Esophagus squamous epithelium (tissue), 4 donors: ENCODE measurements at regions not wholly inside any gene's neighbourhood (a gene's known extent, or its start where the extent isn't known, plus 50 kb on each side); places are given as distances from the start of the nearest gene placed in this dataset.

ENCODE experiments used
- CTCF ChIP-seq, 6 experiments: fragments of 450-650 bp in 4 of 6; fragments of 200-600 bp in 2 of 6; sonication (generic) in 2 of 6; IDR thresholded peaks; one replicate each; pipeline ENCODE4 v1.5.1; 2016 to 2019; ENCODE audit warnings: antibody characterized with exemption in 6 of 6, mild to moderate bottlenecking in 4 of 6, moderate library complexity in 4 of 6
- POLR2A ChIP-seq, 4 donors: fragments of 450-650 bp; IDR thresholded peaks; one replicate each; pipeline ENCODE4 v1.6.1; 2017; ENCODE audit warnings: antibody characterized with exemption in 4 of 4, mild to moderate bottlenecking in 4 of 4, moderate library complexity in 3 of 4

DNA sequence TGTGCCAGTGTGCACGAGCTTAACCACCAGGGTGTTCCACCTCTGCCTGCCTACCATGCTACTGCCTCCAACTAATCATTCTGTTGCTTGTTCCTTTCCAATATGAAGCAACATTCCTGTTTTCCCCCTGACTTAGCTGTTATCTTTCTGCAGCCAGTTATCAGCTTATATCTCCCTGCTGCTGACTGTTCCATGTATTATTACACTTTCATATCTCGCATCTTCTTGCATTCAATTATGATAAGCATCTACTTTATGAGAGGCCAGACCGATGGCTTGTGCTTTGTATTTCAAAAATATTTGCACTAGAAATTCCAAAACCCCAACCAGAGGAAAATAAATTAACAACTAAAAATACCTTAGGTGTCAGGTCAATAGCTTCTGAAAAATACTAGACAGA lies 394.0 kb upstream of the BRINP1 start:
- TF ChIP-seq CTCF (IDR thresholded peaks at IDR 0.05) (no peak), POLR2A (IDR thresholded peaks at IDR 0.05) (no peak)
